IMR-90 (cell line): ENCODE measurements at regions not wholly inside any gene's neighbourhood (a gene's known extent, or its start where the extent isn't known, plus 50 kb on each side); places are given as distances from the start of the nearest gene placed in this dataset.

Experiments
- ATAC-seq: fragments of 200-7000 bp; cut with Tn5 transposase; 2 replicates; pipeline ENCODE4 v1.9.1; 2020; ENCODE audit warnings: low read depth, mild to moderate bottlenecking, moderate library complexity
- BruUV-seq: library from RNA; stranded (reverse); fragments of 400-500 nt; replicated peaks from 2 replicates; lab custom pipeline; 2021; lab: Mats Ljungman, UMichigan
- CTCF ChIA-PET: fragments of 300-600 bp; formaldehyde crosslinking; extraction: SDS; loops from one replicate; lab custom pipeline; 2021; ENCODE audit warnings: antibody characterized with exemption; lab: Yijun Ruan, JAX
- POLR2A ChIA-PET: fragments of 300-600 bp; sonication (Branson Sonifier 250); formaldehyde crosslinking; loops from one replicate; lab custom pipeline; 2022; ENCODE audit warnings: antibody characterized with exemption; ENCODE audit not compliant: unreplicated experiment; lab: Charles Lee
- DNase-seq: peaks from one replicate; pipeline ENCODE4 v3.0.0; 2013
- H2AFZ ChIP-seq: replicated peaks from 2 replicates; pipeline ENCODE3; 2013; ENCODE audit warnings: low read length, mild to moderate bottlenecking; ENCODE audit not compliant: poor library complexity
- H2AK5ac ChIP-seq: 2 replicates; pipeline ENCODE4 v1.6.1; 2013; ENCODE audit warnings: low read depth, low read length, inconsistent platforms
- H2AK9ac ChIP-seq: replicated peaks from 2 replicates; pipeline ENCODE3; 2013; ENCODE audit warnings: mild to moderate bottlenecking, low read depth, low read length, moderate library complexity; ENCODE audit not compliant: poor library complexity
- H2BK120ac ChIP-seq: 2 replicates; pipeline ENCODE4 v1.6.1; 2013; ENCODE audit warnings: low read depth, low read length, inconsistent platforms
- H2BK15ac ChIP-seq: 3 replicates; pipeline ENCODE4 v1.6.1; 2013; ENCODE audit warnings: low read depth, low read length, inconsistent platforms
- H2BK20ac ChIP-seq: 2 replicates; pipeline ENCODE4 v1.6.1; 2013; ENCODE audit warnings: low read depth, mild to moderate bottlenecking, inconsistent platforms, low read length, moderate library complexity
- H2BK5ac ChIP-seq: 2 replicates; pipeline ENCODE4 v1.6.1; 2013; ENCODE audit warnings: mild to moderate bottlenecking, low read depth, low read length, inconsistent platforms; ENCODE audit not compliant: poor library complexity, severe bottlenecking
- H3K14ac ChIP-seq: replicated peaks from 2 replicates; pipeline ENCODE4 v1.6.1; 2013; ENCODE audit warnings: low read depth, low read length, inconsistent platforms
- H3K18ac ChIP-seq: 2 replicates; pipeline ENCODE4 v1.6.1; 2013; ENCODE audit warnings: low read depth, low read length, control low read depth
- H3K23ac ChIP-seq: 2 replicates; pipeline ENCODE4 v1.6.1; 2013; ENCODE audit warnings: low read depth, low read length, inconsistent platforms
- H3K27ac ChIP-seq: 2 replicates; pipeline ENCODE4 v1.5.1; 2013; ENCODE audit warnings: mild to moderate bottlenecking, control low read depth, low read length; ENCODE audit not compliant: insufficient read depth
- H3K27me3 ChIP-seq: 2 replicates; pipeline ENCODE4 v1.6.1; 2013; ENCODE audit warnings: low read length; ENCODE audit not compliant: control insufficient read depth, insufficient read depth
- H3K36me3 ChIP-seq: 2 replicates; pipeline ENCODE4 v1.6.1; 2013; ENCODE audit warnings: low read length, mixed read lengths; ENCODE audit not compliant: control insufficient read depth, insufficient read depth
- H3K4ac ChIP-seq: 2 replicates; pipeline ENCODE4 v1.6.1; 2013; ENCODE audit warnings: low read depth, low read length, inconsistent platforms
- H3K4me1 ChIP-seq: 2 replicates; pipeline ENCODE4 v1.6.1; 2013; ENCODE audit warnings: low read length, mixed read lengths; ENCODE audit not compliant: control insufficient read depth, insufficient read depth
- H3K4me2 ChIP-seq: 2 replicates; pipeline ENCODE4 v1.6.1; 2013; ENCODE audit warnings: low read depth, mild to moderate bottlenecking, control low read depth, low read length, moderate library complexity
- H3K4me3 ChIP-seq: 2 replicates; pipeline ENCODE4 v1.5.1; 2013; ENCODE audit warnings: low read depth, mild to moderate bottlenecking, control low read depth, low read length, moderate library complexity; ENCODE audit not compliant: insufficient read depth
- H3K56ac ChIP-seq: 2 replicates; pipeline ENCODE4 v1.6.1; 2013; ENCODE audit warnings: low read length, inconsistent platforms; ENCODE audit not compliant: insufficient read depth; ENCODE audit errors: extremely low read depth
- H3K79me1 ChIP-seq, 2 experiments: 2 replicates each; pipeline ENCODE4 v1.6.1; 2013; ENCODE audit warnings: low read length in 2 of 2, inconsistent platforms in 1 of 2, low read depth in 1 of 2
- H3K9ac ChIP-seq: 2 replicates; pipeline ENCODE4 v1.6.1; 2013; ENCODE audit warnings: low read depth, low read length, control low read depth
- H3K9me1 ChIP-seq: 2 replicates; pipeline ENCODE4 v1.6.1; 2013; ENCODE audit warnings: low read length, inconsistent platforms; ENCODE audit not compliant: insufficient read depth
- H3K9me3 ChIP-seq: 2 replicates; pipeline ENCODE4 v1.6.1; 2013; ENCODE audit warnings: low read length; ENCODE audit not compliant: control insufficient read depth, insufficient read depth
- H4K20me1 ChIP-seq: 2 replicates; pipeline ENCODE4 v1.6.1; 2013; ENCODE audit warnings: low read length, inconsistent platforms; ENCODE audit not compliant: insufficient read depth
- H4K5ac ChIP-seq: 2 replicates; pipeline ENCODE4 v1.6.1; 2013; ENCODE audit warnings: mild to moderate bottlenecking, low read depth, low read length, control low read depth
- H4K8ac ChIP-seq, 2 experiments: 2 replicates each; pipeline ENCODE4 v1.6.1; 2013; ENCODE audit warnings: low read depth in 2 of 2, low read length in 2 of 2, control low read depth in 1 of 2, inconsistent platforms in 1 of 2
- H4K91ac ChIP-seq: 2 replicates; pipeline ENCODE4 v1.6.1; 2013; ENCODE audit warnings: low read depth, low read length, inconsistent platforms; ENCODE audit not compliant: insufficient read depth
- BHLHE40 ChIP-seq: fragments of 150-350 bp; IDR thresholded peaks from 2 replicates; pipeline ENCODE4 v1.6.1; 2016; ENCODE audit warnings: mild to moderate bottlenecking, low read depth, low read length
- CEBPB ChIP-seq: IDR thresholded peaks from 2 replicates; pipeline ENCODE4 v1.6.1; 2012; ENCODE audit warnings: low read depth, low read length, improper control_type of control experiment
- FOS ChIP-seq: fragments of 150-350 bp; IDR thresholded peaks from 2 replicates; pipeline ENCODE4 v1.6.1; 2016; ENCODE audit warnings: low read depth, low read length
- MAFK ChIP-seq: IDR thresholded peaks from 2 replicates; pipeline ENCODE4 v1.6.1; 2012; ENCODE audit warnings: low read depth, low read length, improper control_type of control experiment
- MAZ ChIP-seq: IDR thresholded peaks from 2 replicates; pipeline ENCODE4 v1.6.1; 2012; ENCODE audit warnings: low read depth, mild to moderate bottlenecking, low read length, improper control_type of control experiment, moderate library complexity, borderline replicate concordance
- MXI1 ChIP-seq: IDR thresholded peaks from 2 replicates; pipeline ENCODE4 v1.6.1; 2012; ENCODE audit warnings: low read depth, mild to moderate bottlenecking, low read length, moderate library complexity, borderline replicate concordance
- NFE2L2 ChIP-seq: fragments of 150-350 bp; IDR thresholded peaks from 2 replicates; pipeline ENCODE4 v1.6.1; 2016; ENCODE audit warnings: low read depth, mild to moderate bottlenecking, low read length
- POLR2A ChIP-seq: IDR thresholded peaks from 2 replicates; pipeline ENCODE4 v1.6.1; 2012; ENCODE audit warnings: mild to moderate bottlenecking, low read depth, low read length
- RAD21 ChIP-seq: IDR thresholded peaks from 2 replicates; pipeline ENCODE4 v1.6.1; 2012; ENCODE audit warnings: low read length, improper control_type of control experiment
- RCOR1 ChIP-seq: IDR thresholded peaks from 2 replicates; pipeline ENCODE4 v1.6.1; 2012; ENCODE audit warnings: mild to moderate bottlenecking, low read length, improper control_type of control experiment; ENCODE audit not compliant: insufficient replicate concordance
- RFX5 ChIP-seq: IDR thresholded peaks from 2 replicates; pipeline ENCODE4 v1.8.0; 2012; ENCODE audit warnings: low read depth, mild to moderate bottlenecking, low read length, moderate library complexity
- SMC3 ChIP-seq: fragments of 150-350 bp; IDR thresholded peaks from 2 replicates; pipeline ENCODE4 v1.6.1; 2016; ENCODE audit warnings: low read depth, mild to moderate bottlenecking, antibody characterized with exemption, low read length, moderate library complexity
- WGBS, 2 experiments: methylation state at CpG; one replicate each; pipeline versions ENCODE4 v1.1.5 to v1.1.7; 2013; ENCODE audit warnings: missing lambda C conversion rate in 2 of 2; ENCODE audit not compliant: insufficient read length in 1 of 2; ENCODE audit errors: extremely low coverage in 2 of 2; 5-methylcytosine and 5-hydroxymethylcytosine counted together
- dilution Hi-C: fragments of 300-500 bp; cut with HindIII; formaldehyde crosslinking; loops from one replicate; pipeline ENCODE4 v1.14.3; 2018; ENCODE audit warnings: low sequenced_read_pairs; ENCODE audit not compliant: unreplicated experiment
- in situ Hi-C: fragments of 300-500 bp; cut with MboI; formaldehyde crosslinking; loops from 3 replicates; pipeline ENCODE4 v1.14.3; 2019; ENCODE audit warnings: low sequenced_read_pairs, inconsistent platforms, mixed read lengths
- intact Hi-C: fragments of 100-400 bp; cut with micrococcal nuclease; formaldehyde crosslinking; loops from 2 replicates; pipeline ENCODE4 v1.10.0; 2022
- TF ChIP-seq, protein P1 (sequence below): fragments of 150-350 bp; IDR thresholded peaks from 2 replicates; pipeline ENCODE4 v1.6.1; 2016; ENCODE audit warnings: low read depth, mild to moderate bottlenecking, low read length, moderate library complexity, borderline replicate concordance
- TF ChIP-seq, protein P2 (sequence below): conservative IDR thresholded peaks from 2 replicates; pipeline ENCODE4 v1.5.1; 2012; ENCODE audit warnings: mild to moderate bottlenecking, low read depth, low read length, improper control_type of control experiment
- TF ChIP-seq, protein P3 (sequence below): fragments of 150-350 bp; IDR thresholded peaks from 2 replicates; pipeline ENCODE4 v1.6.1; 2017; ENCODE audit warnings: mild to moderate bottlenecking, antibody characterized with exemption, low read length, low read depth

DNA sequence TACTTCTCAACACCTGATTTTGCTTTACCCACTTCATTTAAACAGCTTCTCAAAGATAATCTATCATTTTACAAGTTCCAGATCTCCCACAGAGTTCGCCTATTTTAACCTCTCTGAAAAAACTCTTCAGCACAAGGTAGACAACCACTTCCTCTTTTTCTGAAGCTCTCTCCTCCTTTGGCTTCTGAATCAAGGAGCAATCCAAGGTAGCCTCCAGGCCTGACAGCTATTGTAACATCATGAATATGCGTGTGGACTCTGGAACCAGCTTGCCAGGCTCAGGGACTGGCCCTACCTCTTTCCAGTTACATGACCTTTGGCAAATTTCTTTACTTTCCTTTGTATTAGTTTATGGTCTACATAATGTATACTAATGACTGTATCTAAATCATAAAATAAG, 405.9 kb upstream of the ZNF385D start:
- POLR2A ChIA-PET: no interaction called here
- intact Hi-C loops: no loop called here
- dilution Hi-C loops: no loop called here

More for the DNA sequence above, 405.9 kb upstream of the ZNF385D start:
- no peaks in the 10 kb centered on the region for H3K27me3 ChIP-seq
- no peak overlapping the region for H2BK15ac ChIP-seq
- H3K4me1 ChIP-seq: no peaks in the 10 kb centered on the region
- no peak overlapping the region for H3K23ac ChIP-seq
- no peaks in the 10 kb centered on the region for H3K9me1 ChIP-seq
- no peak overlapping the region for H2BK20ac ChIP-seq
- H4K20me1 ChIP-seq: no peaks in the 10 kb centered on the region
- H2AK9ac ChIP-seq: no peak overlapping the region
- in situ Hi-C loops: no loop called here
- no peak for TF ChIP-seq BHLHE40
- TF ChIP-seq MXI1: no peak
- no peak for TF ChIP-seq POLR2A
- TF ChIP-seq MAZ: no peak
- TF ChIP-seq RCOR1: no peak
- TF ChIP-seq FOS: no peak
- TF ChIP-seq SMC3: no peak
- TF ChIP-seq CEBPB: no peak
- TF ChIP-seq RAD21: no peak
- no peak for TF ChIP-seq MAFK
- TF ChIP-seq RFX5: no peak
- TF ChIP-seq, protein P1, sequence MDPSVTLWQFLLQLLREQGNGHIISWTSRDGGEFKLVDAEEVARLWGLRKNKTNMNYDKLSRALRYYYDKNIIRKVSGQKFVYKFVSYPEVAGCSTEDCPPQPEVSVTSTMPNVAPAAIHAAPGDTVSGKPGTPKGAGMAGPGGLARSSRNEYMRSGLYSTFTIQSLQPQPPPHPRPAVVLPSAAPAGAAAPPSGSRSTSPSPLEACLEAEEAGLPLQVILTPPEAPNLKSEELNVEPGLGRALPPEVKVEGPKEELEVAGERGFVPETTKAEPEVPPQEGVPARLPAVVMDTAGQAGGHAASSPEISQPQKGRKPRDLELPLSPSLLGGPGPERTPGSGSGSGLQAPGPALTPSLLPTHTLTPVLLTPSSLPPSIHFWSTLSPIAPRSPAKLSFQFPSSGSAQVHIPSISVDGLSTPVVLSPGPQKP: no peak
- TF ChIP-seq NFE2L2: no peak
- TF ChIP-seq, protein P2, sequence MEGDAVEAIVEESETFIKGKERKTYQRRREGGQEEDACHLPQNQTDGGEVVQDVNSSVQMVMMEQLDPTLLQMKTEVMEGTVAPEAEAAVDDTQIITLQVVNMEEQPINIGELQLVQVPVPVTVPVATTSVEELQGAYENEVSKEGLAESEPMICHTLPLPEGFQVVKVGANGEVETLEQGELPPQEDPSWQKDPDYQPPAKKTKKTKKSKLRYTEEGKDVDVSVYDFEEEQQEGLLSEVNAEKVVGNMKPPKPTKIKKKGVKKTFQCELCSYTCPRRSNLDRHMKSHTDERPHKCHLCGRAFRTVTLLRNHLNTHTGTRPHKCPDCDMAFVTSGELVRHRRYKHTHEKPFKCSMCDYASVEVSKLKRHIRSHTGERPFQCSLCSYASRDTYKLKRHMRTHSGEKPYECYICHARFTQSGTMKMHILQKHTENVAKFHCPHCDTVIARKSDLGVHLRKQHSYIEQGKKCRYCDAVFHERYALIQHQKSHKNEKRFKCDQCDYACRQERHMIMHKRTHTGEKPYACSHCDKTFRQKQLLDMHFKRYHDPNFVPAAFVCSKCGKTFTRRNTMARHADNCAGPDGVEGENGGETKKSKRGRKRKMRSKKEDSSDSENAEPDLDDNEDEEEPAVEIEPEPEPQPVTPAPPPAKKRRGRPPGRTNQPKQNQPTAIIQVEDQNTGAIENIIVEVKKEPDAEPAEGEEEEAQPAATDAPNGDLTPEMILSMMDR: no peak
- TF ChIP-seq, protein P3, sequence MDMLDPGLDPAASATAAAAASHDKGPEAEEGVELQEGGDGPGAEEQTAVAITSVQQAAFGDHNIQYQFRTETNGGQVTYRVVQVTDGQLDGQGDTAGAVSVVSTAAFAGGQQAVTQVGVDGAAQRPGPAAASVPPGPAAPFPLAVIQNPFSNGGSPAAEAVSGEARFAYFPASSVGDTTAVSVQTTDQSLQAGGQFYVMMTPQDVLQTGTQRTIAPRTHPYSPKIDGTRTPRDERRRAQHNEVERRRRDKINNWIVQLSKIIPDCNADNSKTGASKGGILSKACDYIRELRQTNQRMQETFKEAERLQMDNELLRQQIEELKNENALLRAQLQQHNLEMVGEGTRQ: no peak
- WGBS, 2 experiments: 67% methylated on average over 1 of the region's 2 CpGs; no CpG with 5 or more reads in 1 of the 2 experiments
- no peak overlapping the region for H3K4me3 ChIP-seq
- H4K8ac ChIP-seq: no peak overlapping the region
- no TSS peak for BruUV-seq
- H3K14ac ChIP-seq: no peak overlapping the region
- H4K91ac ChIP-seq: no peak overlapping the region
- H2BK5ac ChIP-seq: no peak overlapping the region
- no peak overlapping the region for H3K56ac ChIP-seq
- H2AFZ ChIP-seq: no peak overlapping the region
- H3K27ac ChIP-seq: no peak overlapping the region
- H3K79me1 ChIP-seq: no peaks in the 10 kb centered on the region
- H2AK5ac ChIP-seq: no peak overlapping the region
- no peak for DNase-seq
- no peak overlapping the region for H4K5ac ChIP-seq
- no peak for ATAC-seq
- H3K4ac ChIP-seq: no peak overlapping the region
- H3K9me3 ChIP-seq: no peaks in the 10 kb centered on the region
- H3K4me2 ChIP-seq: no peak overlapping the region
- H2BK120ac ChIP-seq: no peak overlapping the region
- CTCF ChIA-PET: no interaction called here
- no peak overlapping the region for H3K9ac ChIP-seq
- no peak overlapping the region for H3K18ac ChIP-seq
- no peaks in the 10 kb centered on the region for H3K36me3 ChIP-seq
